ENCODE measurements at regions not wholly inside any gene's neighbourhood (a gene's known extent, or its start where the extent isn't known, plus 50 kb on each side); places are given as distances from the start of the nearest gene placed in this dataset.

GRCh38 chr1:201690528-201690927 is 138.4 kb upstream of the IPO9 start:
- TF ChIP-seq, protein P1, sequence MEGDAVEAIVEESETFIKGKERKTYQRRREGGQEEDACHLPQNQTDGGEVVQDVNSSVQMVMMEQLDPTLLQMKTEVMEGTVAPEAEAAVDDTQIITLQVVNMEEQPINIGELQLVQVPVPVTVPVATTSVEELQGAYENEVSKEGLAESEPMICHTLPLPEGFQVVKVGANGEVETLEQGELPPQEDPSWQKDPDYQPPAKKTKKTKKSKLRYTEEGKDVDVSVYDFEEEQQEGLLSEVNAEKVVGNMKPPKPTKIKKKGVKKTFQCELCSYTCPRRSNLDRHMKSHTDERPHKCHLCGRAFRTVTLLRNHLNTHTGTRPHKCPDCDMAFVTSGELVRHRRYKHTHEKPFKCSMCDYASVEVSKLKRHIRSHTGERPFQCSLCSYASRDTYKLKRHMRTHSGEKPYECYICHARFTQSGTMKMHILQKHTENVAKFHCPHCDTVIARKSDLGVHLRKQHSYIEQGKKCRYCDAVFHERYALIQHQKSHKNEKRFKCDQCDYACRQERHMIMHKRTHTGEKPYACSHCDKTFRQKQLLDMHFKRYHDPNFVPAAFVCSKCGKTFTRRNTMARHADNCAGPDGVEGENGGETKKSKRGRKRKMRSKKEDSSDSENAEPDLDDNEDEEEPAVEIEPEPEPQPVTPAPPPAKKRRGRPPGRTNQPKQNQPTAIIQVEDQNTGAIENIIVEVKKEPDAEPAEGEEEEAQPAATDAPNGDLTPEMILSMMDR (IDR thresholded peaks at IDR 0.05 in 4 of 5, conservative IDR thresholded peaks at IDR 0.05 in 1 of 5), result no peak
- TF ChIP-seq POLR2A (IDR thresholded peaks at IDR 0.05), result no peak
